ENCODE measurements at regions not wholly inside any gene's neighbourhood (a gene's known extent, or its start where the extent isn't known, plus 50 kb on each side); places are given as distances from the start of the nearest gene placed in this dataset.

- TF ChIP-seq CTCF (IDR thresholded peaks at IDR 0.05; ENCODE audit: low read depth, low read length) = no peak
- no peak for DNase-seq (ENCODE audit: extremely low read depth, low read depth)
These were observed 125.8 kb downstream of the NTMT2 start for GRCh38 chr1:170271430-170272161.

- DNase-seq (ENCODE audit: extremely low read depth, low read depth) = no peak
- no peak for TF ChIP-seq CTCF (IDR thresholded peaks at IDR 0.05; ENCODE audit: low read depth, low read length)
These were observed 127.8 kb downstream of the NTMT2 start for GRCh38 chr1:170273291-170274130.

- DNase-seq (ENCODE audit: extremely low read depth, low read depth) = no peak
These were observed 128.4 kb downstream of the NTMT2 start for GRCh38 chr1:170274131-170274501.

GRCh38 chr1:170277985-170278384 is 132.2 kb downstream of the NTMT2 start:
- no peak for DNase-seq (ENCODE audit: extremely low read depth, low read depth)
- TF ChIP-seq CTCF (IDR thresholded peaks at IDR 0.05; ENCODE audit: low read depth, low read length) = no peak

More at GRCh38 chr1:170274131-170274501, 128.4 kb downstream of the NTMT2 start:
- TF ChIP-seq CTCF (IDR thresholded peaks at IDR 0.05; ENCODE audit: low read depth, low read length) = no peak

- no peak for DNase-seq (ENCODE audit: extremely low read depth, low read depth)
- TF ChIP-seq CTCF (IDR thresholded peaks at IDR 0.05; ENCODE audit: low read depth, low read length) = no peak
These were observed 138.3 kb downstream of the NTMT2 start for GRCh38 chr1:170284016-170284415.

GRCh38 chr1:170284512-170284911 is 138.8 kb downstream of the NTMT2 start:
- TF ChIP-seq CTCF (IDR thresholded peaks at IDR 0.05; ENCODE audit: low read depth, low read length) = no peak
- no peak for DNase-seq (ENCODE audit: extremely low read depth, low read depth)

GRCh38 chr1:170284951-170285350 is 139.2 kb downstream of the NTMT2 start:
- no peak for DNase-seq (ENCODE audit: extremely low read depth, low read depth)
- TF ChIP-seq CTCF (IDR thresholded peaks at IDR 0.05; ENCODE audit: low read depth, low read length) = no peak
